ENCODE measurements at regions not wholly inside any gene's neighbourhood (a gene's known extent, or its start where the extent isn't known, plus 50 kb on each side); places are given as distances from the start of the nearest gene placed in this dataset.

GRCh38 chr4:19417256-19417655 lies 834.4 kb upstream of the SLIT2 start:
- no peaks in the 10 kb centered on the region for H3K36me3 ChIP-seq
- H3K27me3 ChIP-seq = no peaks in the 10 kb centered on the region
- H3K9me3 ChIP-seq = no peaks in the 10 kb centered on the region
- no peak overlapping the region for H3K27ac ChIP-seq
- WGBS, 2 donors = 21 to 31% methylated on average over 2 of the region's 2 CpGs
- no peak for DNase-seq
- no peaks in the 10 kb centered on the region for H3K4me1 ChIP-seq
- no peak overlapping the region for H3K4me3 ChIP-seq
- ATAC-seq (ENCODE audit: low FRiP score in 2 of 2) = no peak
- TF ChIP-seq CTCF (IDR thresholded peaks at IDR 0.05) = no peak
- no peak for TF ChIP-seq EP300 (IDR thresholded peaks at IDR 0.05)
- TF ChIP-seq POLR2A (IDR thresholded peaks at IDR 0.05) = no peak
- TF ChIP-seq POLR2AphosphoS5 (IDR thresholded peaks at IDR 0.05) = no peak

- no peaks in the 10 kb centered on the region for H3K27me3 ChIP-seq
- no peak overlapping the region for H3K4me3 ChIP-seq
- H3K27ac ChIP-seq = no peak overlapping the region
- H3K4me1 ChIP-seq = no peaks in the 10 kb centered on the region
- DNase-seq (no peak), ATAC-seq (ENCODE audit: low FRiP score in 2 of 2) (no peak)
- no peaks in the 10 kb centered on the region for H3K36me3 ChIP-seq
- no peak for TF ChIP-seq POLR2AphosphoS5 (IDR thresholded peaks at IDR 0.05)
- no peak for TF ChIP-seq POLR2A (IDR thresholded peaks at IDR 0.05)
- no peak for TF ChIP-seq CTCF (IDR thresholded peaks at IDR 0.05)
- TF ChIP-seq EP300 (IDR thresholded peaks at IDR 0.05) = no peak
- H3K9me3 ChIP-seq = no peaks in the 10 kb centered on the region
Observed at GRCh38 chr4:19416146-19416545, 835.6 kb upstream of the SLIT2 start.

- H3K9me3 ChIP-seq = no peaks in the 10 kb centered on the region
- H3K4me3 ChIP-seq = no peak overlapping the region
- TF ChIP-seq CTCF (IDR thresholded peaks at IDR 0.05) = no peak
- no peak for TF ChIP-seq EP300 (IDR thresholded peaks at IDR 0.05)
- no peak for TF ChIP-seq POLR2AphosphoS5 (IDR thresholded peaks at IDR 0.05)
- TF ChIP-seq POLR2A (IDR thresholded peaks at IDR 0.05) = no peak
- H3K36me3 ChIP-seq = no peaks in the 10 kb centered on the region
- no peaks in the 10 kb centered on the region for H3K27me3 ChIP-seq
- 79 to 89% methylated on average over 1 of the region's 1 CpG for WGBS, 2 donors
- no peak for DNase-seq
- no peaks in the 10 kb centered on the region for H3K4me1 ChIP-seq
- no peak overlapping the region for H3K27ac ChIP-seq
- ATAC-seq (ENCODE audit: low FRiP score in 2 of 2) = no peak
Observed at GRCh38 chr4:19408490-19408889, 843.2 kb upstream of the SLIT2 start.

- ATAC-seq (ENCODE audit: low FRiP score in 2 of 2) (no peak), DNase-seq (no peak)
- TF ChIP-seq EP300 (IDR thresholded peaks at IDR 0.05) (no peak), POLR2AphosphoS5 (IDR thresholded peaks at IDR 0.05) (no peak), CTCF (IDR thresholded peaks at IDR 0.05) (no peak), POLR2A (IDR thresholded peaks at IDR 0.05) (no peak)
- Histone ChIP-seq H3K4me1 (no peaks in the 10 kb centered on the region), H3K4me3 (no peak overlapping the region), H3K27me3 (no peaks in the 10 kb centered on the region), H3K36me3 (no peaks in the 10 kb centered on the region), H3K27ac (no peak overlapping the region), H3K9me3 (no peaks in the 10 kb centered on the region)
Observed at GRCh38 chr4:19406789-19407188, 844.9 kb upstream of the SLIT2 start.

- H3K4me1 ChIP-seq = no peaks in the 10 kb centered on the region
- WGBS, 2 donors = 55 to 65% methylated on average over 5 of the region's 5 CpGs
- DNase-seq (no peak), ATAC-seq (ENCODE audit: low FRiP score in 2 of 2) (no peak)
- H3K27ac ChIP-seq = no peak overlapping the region
- H3K36me3 ChIP-seq = no peaks in the 10 kb centered on the region
- no peak overlapping the region for H3K4me3 ChIP-seq
- H3K9me3 ChIP-seq = no peaks in the 10 kb centered on the region
- H3K27me3 ChIP-seq = no peaks in the 10 kb centered on the region
- TF ChIP-seq EP300 (IDR thresholded peaks at IDR 0.05) (no peak), CTCF (IDR thresholded peaks at IDR 0.05) (no peak), POLR2A (IDR thresholded peaks at IDR 0.05) (no peak), POLR2AphosphoS5 (IDR thresholded peaks at IDR 0.05) (no peak)
Observed at GRCh38 chr4:19403786-19404370, 847.8 kb upstream of the SLIT2 start.
